ENCODE measurements at regions not wholly inside any gene's neighbourhood (a gene's known extent, or its start where the extent isn't known, plus 50 kb on each side); places are given as distances from the start of the nearest gene placed in this dataset.

DNA sequence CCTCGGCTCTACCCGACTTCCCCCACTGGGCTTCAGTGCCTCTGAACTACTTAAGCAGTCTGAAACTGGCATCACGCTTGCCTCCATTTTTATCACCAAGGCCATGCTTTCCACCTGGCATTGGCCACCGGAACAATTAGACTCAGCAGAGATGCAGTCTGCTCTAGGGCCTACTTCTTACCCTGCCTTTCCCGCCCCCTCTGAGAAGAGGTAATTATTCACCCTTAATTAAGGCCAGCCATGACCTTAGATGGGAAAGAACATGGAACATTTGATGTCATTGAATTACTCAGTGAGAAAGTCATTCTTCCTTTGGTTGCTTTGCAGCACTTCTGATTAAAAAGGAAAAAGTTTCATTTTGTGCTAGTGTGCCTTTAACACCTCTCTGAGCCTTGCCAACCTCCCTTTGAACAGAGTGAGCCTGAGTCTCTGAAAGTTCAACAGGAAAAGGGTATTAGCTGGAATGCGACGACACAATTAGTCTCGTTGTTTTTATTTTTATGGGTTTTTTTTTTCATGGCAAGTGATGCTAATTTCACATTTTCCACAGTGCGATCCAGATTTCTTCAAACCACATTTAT lies 60.9 kb upstream of the TNRC6A start:
- peak; percentile 37 for DNase-seq (ENCODE audit: low read depth)
- TF ChIP-seq, protein P1, sequence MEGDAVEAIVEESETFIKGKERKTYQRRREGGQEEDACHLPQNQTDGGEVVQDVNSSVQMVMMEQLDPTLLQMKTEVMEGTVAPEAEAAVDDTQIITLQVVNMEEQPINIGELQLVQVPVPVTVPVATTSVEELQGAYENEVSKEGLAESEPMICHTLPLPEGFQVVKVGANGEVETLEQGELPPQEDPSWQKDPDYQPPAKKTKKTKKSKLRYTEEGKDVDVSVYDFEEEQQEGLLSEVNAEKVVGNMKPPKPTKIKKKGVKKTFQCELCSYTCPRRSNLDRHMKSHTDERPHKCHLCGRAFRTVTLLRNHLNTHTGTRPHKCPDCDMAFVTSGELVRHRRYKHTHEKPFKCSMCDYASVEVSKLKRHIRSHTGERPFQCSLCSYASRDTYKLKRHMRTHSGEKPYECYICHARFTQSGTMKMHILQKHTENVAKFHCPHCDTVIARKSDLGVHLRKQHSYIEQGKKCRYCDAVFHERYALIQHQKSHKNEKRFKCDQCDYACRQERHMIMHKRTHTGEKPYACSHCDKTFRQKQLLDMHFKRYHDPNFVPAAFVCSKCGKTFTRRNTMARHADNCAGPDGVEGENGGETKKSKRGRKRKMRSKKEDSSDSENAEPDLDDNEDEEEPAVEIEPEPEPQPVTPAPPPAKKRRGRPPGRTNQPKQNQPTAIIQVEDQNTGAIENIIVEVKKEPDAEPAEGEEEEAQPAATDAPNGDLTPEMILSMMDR (IDR thresholded peaks at IDR 0.05; ENCODE audit: insufficient read depth, low read depth, low read length, missing control alignments) = no peak
- H3K4me3 ChIP-seq (ENCODE audit: low read length) = no peak overlapping the region

DNA sequence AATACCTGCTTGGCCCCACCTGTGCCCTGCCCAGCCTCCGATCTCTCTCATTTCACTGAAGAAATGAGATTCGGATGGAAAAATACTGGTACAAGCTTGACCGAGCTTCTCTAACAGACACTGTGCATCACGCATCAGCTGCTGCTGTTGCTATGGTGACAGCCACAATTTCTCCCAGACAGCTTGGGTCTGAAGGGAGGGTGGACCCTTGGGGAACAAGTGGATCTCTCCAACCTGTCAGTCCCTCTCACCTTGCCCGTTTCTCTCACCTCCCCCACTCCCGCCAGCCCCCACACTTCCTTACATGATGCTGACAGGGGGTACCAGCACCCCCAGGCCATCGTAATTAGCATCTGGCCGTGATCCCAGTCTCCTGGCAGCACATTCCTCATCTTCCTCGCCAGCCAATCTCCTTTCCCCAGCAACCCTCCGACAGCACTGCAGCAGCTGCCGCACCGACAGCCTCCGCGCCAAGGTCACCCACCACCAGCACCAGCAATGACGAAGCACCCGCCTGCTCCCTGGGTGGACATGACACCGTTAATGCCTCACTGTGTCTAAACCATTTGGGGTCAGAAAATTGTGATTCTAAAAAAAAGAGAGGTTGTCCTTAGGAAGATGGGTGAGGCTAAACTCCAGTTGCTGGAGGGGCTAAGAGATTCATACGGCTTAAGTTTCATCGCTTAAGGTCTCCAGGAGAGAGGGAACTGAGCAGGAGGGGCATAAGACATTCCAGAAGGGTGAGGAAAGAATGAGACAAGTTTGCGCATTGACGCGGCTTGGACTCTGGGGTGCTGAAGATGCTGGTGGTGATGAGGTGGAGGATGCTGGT lies 58.6 kb upstream of the TNRC6A start:
- DNase-seq (ENCODE audit: low read depth) = peak; percentile 48
- TF ChIP-seq, protein P1 (IDR thresholded peaks at IDR 0.05; ENCODE audit: insufficient read depth, low read depth, low read length, missing control alignments) = no peak
- H3K4me3 ChIP-seq (ENCODE audit: low read length) = no peak overlapping the region

DNA sequence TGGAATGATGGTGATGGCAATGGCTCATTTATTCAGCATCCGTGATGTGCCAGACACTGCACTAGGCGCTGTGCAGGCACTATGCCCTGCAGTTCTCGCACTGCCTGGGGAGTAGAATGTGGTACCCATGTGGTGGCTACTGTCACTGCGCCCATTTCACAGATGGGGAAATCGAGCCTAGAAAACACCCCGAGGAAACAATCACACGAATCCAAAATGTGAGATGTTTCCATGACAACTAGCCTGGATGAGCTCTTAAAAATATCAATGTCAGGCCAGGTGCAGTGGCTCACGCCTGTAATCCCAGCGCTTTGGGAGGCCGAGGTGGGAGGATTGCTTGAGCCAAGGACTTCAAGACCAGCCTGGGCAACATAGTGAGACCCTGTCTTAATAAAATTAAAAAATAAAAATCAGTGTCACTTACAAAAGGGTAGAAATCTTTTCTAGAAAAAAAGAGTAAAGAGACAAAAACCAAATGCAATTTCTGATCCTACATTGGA lies 57.9 kb upstream of the TNRC6A start:
- TF ChIP-seq, protein P1 (IDR thresholded peaks at IDR 0.05; ENCODE audit: insufficient read depth, low read depth, low read length, missing control alignments) = no peak
- no peak overlapping the region for H3K4me3 ChIP-seq (ENCODE audit: low read length)
- DNase-seq (ENCODE audit: low read depth) = no peak

DNA sequence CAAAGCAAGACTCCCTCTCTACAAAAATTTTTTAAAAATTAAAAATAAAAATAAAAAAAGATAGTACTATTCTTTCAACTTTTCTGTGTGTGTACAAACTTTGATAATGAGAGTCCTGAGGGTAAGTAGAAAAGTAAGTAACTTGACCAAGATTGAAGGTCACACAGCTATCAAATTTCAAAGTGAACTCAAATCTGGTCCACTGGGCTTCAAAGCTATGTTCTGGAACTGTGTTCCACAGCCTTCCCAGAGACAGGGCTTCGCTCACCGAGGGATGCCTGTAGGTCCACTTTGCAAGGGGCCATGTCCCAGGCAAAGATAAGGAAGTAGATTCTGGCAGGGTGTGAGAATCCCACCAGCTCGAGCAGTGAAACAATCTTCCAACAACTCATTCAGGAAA lies 56.3 kb upstream of the TNRC6A start:
- H3K4me3 ChIP-seq (ENCODE audit: low read length) = no peak overlapping the region
- DNase-seq (ENCODE audit: low read depth) = no peak
- TF ChIP-seq, protein P1 (IDR thresholded peaks at IDR 0.05; ENCODE audit: insufficient read depth, low read depth, low read length, missing control alignments) = no peak

DNA sequence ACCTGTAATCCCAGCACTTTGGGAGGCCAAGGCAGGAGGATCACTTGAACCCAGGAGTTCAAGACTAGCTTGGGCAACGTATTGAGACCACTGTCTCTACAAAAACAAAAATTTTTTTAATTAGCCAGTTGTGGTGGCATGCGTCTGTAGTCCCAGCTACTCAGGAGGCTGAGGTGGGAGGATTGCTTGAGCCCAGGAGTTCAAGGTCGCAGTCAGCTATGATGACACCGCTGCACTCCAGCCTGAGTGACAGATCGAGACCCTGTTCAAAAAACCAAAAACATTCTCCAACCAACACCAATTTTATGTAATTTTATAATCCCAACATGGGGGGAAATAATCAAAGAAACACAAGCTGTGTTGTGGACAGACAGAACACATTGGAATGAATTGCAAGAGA lies 54.6 kb upstream of the TNRC6A start:
- DNase-seq (ENCODE audit: low read depth) = no peak
- TF ChIP-seq, protein P1 (IDR thresholded peaks at IDR 0.05; ENCODE audit: insufficient read depth, low read depth, low read length, missing control alignments) = no peak

DNA sequence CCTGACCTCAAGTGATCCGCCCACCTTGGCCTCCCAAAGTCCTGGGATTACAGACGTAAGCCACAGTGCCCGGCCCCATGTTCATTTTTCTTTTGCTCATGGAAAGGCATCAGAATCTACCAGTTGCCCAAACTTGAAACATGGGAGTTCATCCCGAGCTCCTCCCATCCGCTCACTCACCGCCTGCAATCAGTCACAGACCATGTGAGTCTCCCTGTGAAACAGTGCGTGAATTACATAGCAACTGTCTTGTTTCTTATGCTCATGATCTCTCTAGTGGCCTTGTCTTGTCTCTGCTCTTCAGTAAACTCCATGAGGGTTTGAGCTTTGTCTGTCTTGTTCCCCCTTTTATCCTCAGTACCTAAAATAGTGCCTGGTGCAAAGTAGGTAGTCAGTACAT lies 52.1 kb upstream of the TNRC6A start:
- TF ChIP-seq, protein P1 (IDR thresholded peaks at IDR 0.05; ENCODE audit: insufficient read depth, low read depth, low read length, missing control alignments) = no peak
- H3K4me3 ChIP-seq (ENCODE audit: low read length) = no peak overlapping the region
- DNase-seq (ENCODE audit: low read depth) = no peak

More for the DNA sequence above, 54.6 kb upstream of the TNRC6A start:
- no peak overlapping the region for H3K4me3 ChIP-seq (ENCODE audit: low read length)

Data from epithelial cell of esophagus (primary cell).